HCT116 (cell line): ENCODE measurements at regions not wholly inside any gene's neighbourhood (a gene's known extent, or its start where the extent isn't known, plus 50 kb on each side); places are given as distances from the start of the nearest gene placed in this dataset.

Experiments
- ATAC-seq: fragments of 200-7000 bp; cut with Tn5 transposase; 2 replicates; pipeline ENCODE4 v1.9.1; 2020; ENCODE audit warnings: mild to moderate bottlenecking, moderate library complexity
- BruUV-seq: library from RNA; stranded (reverse); fragments of 400-500 nt; replicated peaks from 2 replicates; lab custom pipeline; 2021; lab: Mats Ljungman, UMichigan
- CTCF ChIA-PET: fragments of 300-600 bp; sonication (Branson Sonifier 250); formaldehyde crosslinking; loops from one replicate; lab custom pipeline; 2021; ENCODE audit warnings: antibody characterized with exemption; lab: Charles Lee
- POLR2A ChIA-PET: fragments of 300-600, 350-600 bp; sonication (Branson Sonifier 250); formaldehyde crosslinking; loops from one replicate; lab custom pipeline; 2021; ENCODE audit warnings: antibody characterized with exemption; lab: Charles Lee
- RAD21 ChIA-PET, 2 experiments: fragments of 300-600 bp; sonication (Branson Sonifier 250); formaldehyde crosslinking; loops; one replicate each; lab custom pipeline; 2023; ENCODE audit warnings: low total read pairs in 2 of 2; ENCODE audit not compliant: uncharacterized antibody in 2 of 2, unreplicated experiment in 2 of 2, low non-redundant PET in 1 of 2; lab: Charles Lee
- DNase-seq: peaks from one replicate; pipeline ENCODE4 v3.0.0-alpha.2; 2010; ENCODE audit warnings: low read depth, low spot score
- H2AFZ ChIP-seq: fragments of 200-600 bp; shearing (Covaris generic), sonication (generic); 2 replicates; pipeline ENCODE4 v1.6.1; 2017; ENCODE audit warnings: low read depth, mixed run types, mixed read lengths, antibody characterized with exemption, low read length; ENCODE audit not compliant: poor library complexity, severe bottlenecking
- H3K27ac ChIP-seq: 2 replicates; pipeline ENCODE4 v1.5.1; 2012; ENCODE audit warnings: low read depth, low read length
- H3K27me3 ChIP-seq: fragments of 200-600 bp; sonication (generic); 2 replicates; pipeline ENCODE4 v1.6.1; 2016; ENCODE audit warnings: mixed run types, low read length, mixed read lengths; ENCODE audit not compliant: insufficient read depth
- H3K36me3 ChIP-seq, 2 experiments: fragments of 200-500 bp in 1 of 2; fragments of 200-600 bp in 1 of 2; sonication (Bioruptor generic) in 1 of 2; sonication (generic) in 1 of 2; 2 replicates each; pipeline versions ENCODE4 v1.5.1 to v1.6.1; 2014 to 2016; ENCODE audit warnings: low read length in 2 of 2, inconsistent platforms in 1 of 2, mixed read lengths in 1 of 2, mixed run types in 1 of 2; ENCODE audit not compliant: insufficient read depth in 2 of 2, control insufficient read depth in 1 of 2
- H3K4me1 ChIP-seq, 2 experiments: fragments of 200-600 bp in 1 of 2; sonication (generic) in 1 of 2; 2 replicates each; pipeline versions ENCODE4 v1.5.1 to v1.6.1; 2012 to 2017; ENCODE audit warnings: low read length in 2 of 2, inconsistent platforms in 1 of 2, mild to moderate bottlenecking in 1 of 2, mixed read lengths in 1 of 2, mixed run types in 1 of 2, moderate library complexity in 1 of 2; ENCODE audit not compliant: insufficient read depth in 2 of 2, control insufficient read depth in 1 of 2
- H3K4me2 ChIP-seq: fragments of 200-600 bp; sonication (generic); 2 replicates; pipeline ENCODE4 v1.6.1; 2017; ENCODE audit warnings: mixed run types, low read length, mixed read lengths
- H3K4me3 ChIP-seq, 2 experiments: fragments of 200-600 bp in 1 of 2; sonication (generic) in 1 of 2; replicated peaks in 1 of 2; 2 replicates each; pipeline ENCODE4 v1.5.1; 2011 to 2016; ENCODE audit warnings: low read length in 2 of 2, control low read depth in 1 of 2, low read depth in 1 of 2, mild to moderate bottlenecking in 1 of 2, mixed read lengths in 1 of 2, mixed run types in 1 of 2
- H3K79me2 ChIP-seq: fragments of 200-600 bp; sonication (generic); 2 replicates; pipeline ENCODE4 v1.6.1; 2017; ENCODE audit warnings: mild to moderate bottlenecking, mixed run types, low read length, moderate library complexity, mixed read lengths; ENCODE audit not compliant: insufficient read depth
- H3K9ac ChIP-seq: fragments of 200-600 bp; sonication (generic); 2 replicates; pipeline ENCODE4 v1.6.1; 2016; ENCODE audit warnings: low read length, mixed read lengths
- H3K9me2 ChIP-seq: fragments of 200-600 bp; sonication (generic), shearing (Covaris generic); 2 replicates; pipeline ENCODE4 v1.6.1; 2017; ENCODE audit warnings: mixed run types, mild to moderate bottlenecking, moderate library complexity; ENCODE audit not compliant: insufficient read depth
- H3K9me3 ChIP-seq, 2 experiments: fragments of 200-500 bp in 1 of 2; fragments of 200-600 bp in 1 of 2; sonication (Bioruptor generic) in 1 of 2; sonication (generic) in 1 of 2; 2 replicates each; pipeline ENCODE4 v1.6.1; 2014 to 2017; ENCODE audit warnings: low read length in 2 of 2, mixed read lengths in 2 of 2, inconsistent platforms in 1 of 2, low read depth in 1 of 2, mild to moderate bottlenecking in 1 of 2, mixed run types in 1 of 2, moderate library complexity in 1 of 2; ENCODE audit not compliant: control insufficient read depth in 1 of 2, insufficient read depth in 1 of 2
- H4K20me1 ChIP-seq: fragments of 200-600 bp; sonication (generic), shearing (Covaris generic); 2 replicates; pipeline ENCODE4 v1.6.1; 2017; ENCODE audit warnings: mixed run types, mild to moderate bottlenecking, moderate library complexity; ENCODE audit not compliant: insufficient read depth
- CEBPB ChIP-seq: IDR thresholded peaks from 2 replicates; pipeline ENCODE4 v1.6.1; 2012; ENCODE audit warnings: low read depth
- EZH2 ChIP-seq: fragments of 200-600 bp; sonication (generic); IDR thresholded peaks from 2 replicates; pipeline ENCODE4 v1.6.1; 2017; ENCODE audit warnings: antibody characterized with exemption, mixed run types
- FOSL1 ChIP-seq: IDR thresholded peaks from 2 replicates; pipeline ENCODE4 v1.6.1; 2012; ENCODE audit warnings: low read depth
- RAD21 ChIP-seq: IDR thresholded peaks from 2 replicates; pipeline ENCODE4 v1.6.1; 2012; ENCODE audit warnings: low read depth, mild to moderate bottlenecking
- REST ChIP-seq: IDR thresholded peaks from 2 replicates; pipeline ENCODE4 v1.6.1; 2012; ENCODE audit warnings: low read depth
- SP1 ChIP-seq: IDR thresholded peaks from 2 replicates; pipeline ENCODE4 v1.6.1; 2012; ENCODE audit warnings: low read depth
- SRF ChIP-seq: IDR thresholded peaks from 2 replicates; pipeline ENCODE4 v1.6.1; 2012; ENCODE audit warnings: low read depth
- TCF7L2 ChIP-seq: IDR thresholded peaks from 2 replicates; pipeline ENCODE4 v1.7.0; 2011; ENCODE audit warnings: borderline replicate concordance, inconsistent platforms; ENCODE audit not compliant: insufficient read depth, insufficient read length; ENCODE audit errors: extremely low read depth
- YY1 ChIP-seq: IDR thresholded peaks from 2 replicates; pipeline ENCODE4 v1.6.1; 2011; ENCODE audit warnings: low read length, low read depth, moderate library complexity, mild to moderate bottlenecking; ENCODE audit not compliant: insufficient replicate concordance; ENCODE audit errors: extremely low read depth
- ZFX ChIP-seq: fragments of 450-650 bp; IDR thresholded peaks from 2 replicates; pipeline ENCODE4 v1.6.1; 2017
- intact Hi-C: fragments of 100-400 bp; cut with micrococcal nuclease; formaldehyde crosslinking; loops from 2 replicates; pipeline ENCODE4 v1.10.0; 2022
- TF ChIP-seq, protein P1 (sequence below), 3 experiments: fragments of 200-600 bp in 1 of 3; sonication (generic) in 1 of 3; IDR thresholded peaks in 2 of 3; conservative IDR thresholded peaks in 1 of 3; 2 replicates each; pipeline ENCODE4 v1.5.1; 2012 to 2017; ENCODE audit warnings: low read depth in 2 of 3, low read length in 2 of 3, antibody characterized with exemption in 1 of 3, borderline replicate concordance in 1 of 3, control low read depth in 1 of 3, mild to moderate bottlenecking in 1 of 3, mixed read lengths in 1 of 3, mixed run types in 1 of 3, moderate library complexity in 1 of 3; ENCODE audit not compliant: insufficient read depth in 1 of 3

- Histone ChIP-seq H3K9me2 (no peaks in the 10 kb centered on the region; the same call in 1 of the 2 replicates), H3K79me2 (no peaks in the 10 kb centered on the region), H3K9me3 (no peaks in the 10 kb centered on the region), H3K27ac (no peak overlapping the region), H3K27me3 (no peaks in the 10 kb centered on the region), H3K4me2 (no peak overlapping the region), H3K4me3 (no peak overlapping the region), H3K9ac (no peak overlapping the region), H3K4me1 (peaks cover 0 to 13% of the 10 kb centered on the region in 2 experiments; a peak in 1 of 4 replicates), H2AFZ (peak overlapping the region; percentile 9), H3K36me3 (no peaks in the 10 kb centered on the region), H4K20me1 (no peaks in the 10 kb centered on the region)
- CTCF ChIA-PET = no interaction called here
- DNase-seq = no peak
- POLR2A ChIA-PET = interaction anchor here (0.7 kb wide), 1 partner anchor 1163 kb away, joined by 3 read pairs; no protein-coding TSS in a partner anchor
- no peak for TF ChIP-seq SRF
- no peak for TF ChIP-seq ZFX
- TF ChIP-seq, protein P1, sequence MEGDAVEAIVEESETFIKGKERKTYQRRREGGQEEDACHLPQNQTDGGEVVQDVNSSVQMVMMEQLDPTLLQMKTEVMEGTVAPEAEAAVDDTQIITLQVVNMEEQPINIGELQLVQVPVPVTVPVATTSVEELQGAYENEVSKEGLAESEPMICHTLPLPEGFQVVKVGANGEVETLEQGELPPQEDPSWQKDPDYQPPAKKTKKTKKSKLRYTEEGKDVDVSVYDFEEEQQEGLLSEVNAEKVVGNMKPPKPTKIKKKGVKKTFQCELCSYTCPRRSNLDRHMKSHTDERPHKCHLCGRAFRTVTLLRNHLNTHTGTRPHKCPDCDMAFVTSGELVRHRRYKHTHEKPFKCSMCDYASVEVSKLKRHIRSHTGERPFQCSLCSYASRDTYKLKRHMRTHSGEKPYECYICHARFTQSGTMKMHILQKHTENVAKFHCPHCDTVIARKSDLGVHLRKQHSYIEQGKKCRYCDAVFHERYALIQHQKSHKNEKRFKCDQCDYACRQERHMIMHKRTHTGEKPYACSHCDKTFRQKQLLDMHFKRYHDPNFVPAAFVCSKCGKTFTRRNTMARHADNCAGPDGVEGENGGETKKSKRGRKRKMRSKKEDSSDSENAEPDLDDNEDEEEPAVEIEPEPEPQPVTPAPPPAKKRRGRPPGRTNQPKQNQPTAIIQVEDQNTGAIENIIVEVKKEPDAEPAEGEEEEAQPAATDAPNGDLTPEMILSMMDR (IDR thresholded peaks at IDR 0.05 in 2 of 3, conservative IDR thresholded peaks at IDR 0.05 in 1 of 3; ENCODE audit: borderline replicate concordance in 1 of 3, insufficient read depth in 1 of 3, low read depth in 2 of 3, low read length in 2 of 3) = no peak
- no peak for TF ChIP-seq REST
- TF ChIP-seq CEBPB = no peak
- TF ChIP-seq FOSL1 = no peak
- TF ChIP-seq RAD21 = no peak
- no peak for TF ChIP-seq TCF7L2
- TF ChIP-seq YY1 = no peak
- no peak for TF ChIP-seq SP1
- no peak for TF ChIP-seq EZH2
- ATAC-seq = no peak
- BruUV-seq = no TSS peak
- intact Hi-C loops = no loop called here
- RAD21 ChIA-PET = no interaction called here
Measured at GRCh38 chr6:47117314-47117713, 75.2 kb upstream of the ADGRF1 start.
